Testis (tissue), 2 donors: ENCODE measurements at regions not wholly inside any gene's neighbourhood (a gene's known extent, or its start where the extent isn't known, plus 50 kb on each side); places are given as distances from the start of the nearest gene placed in this dataset.

ENCODE experiments used
- DNase-seq: peaks from one replicate; pipeline ENCODE4 v3.0.0-alpha.2; 2019
- H3K27ac ChIP-seq, 2 donors: fragments of 200-600 bp; sonication (generic); one replicate each; pipeline ENCODE4 v1.5.1; 2019
- H3K27me3 ChIP-seq: fragments of 200-600 bp; sonication (generic); one replicate; pipeline ENCODE4 v1.5.1; 2019
- H3K36me3 ChIP-seq: fragments of 200-600 bp; sonication (generic); one replicate; pipeline ENCODE4 v1.5.1; 2017; ENCODE audit warnings: low read depth; ENCODE audit errors: missing control alignments
- H3K4me1 ChIP-seq: fragments of 200-600 bp; sonication (generic); one replicate; pipeline ENCODE4 v1.5.1; 2019
- H3K4me3 ChIP-seq, 2 donors: fragments of 200-600 bp; sonication (generic); one replicate each; pipeline ENCODE4 v1.5.1; 2017 to 2019
- H3K9me3 ChIP-seq: fragments of 200-600 bp; sonication (generic); one replicate; pipeline ENCODE4 v1.5.1; 2017
- POLR2A ChIP-seq: fragments of 450-650 bp; IDR thresholded peaks from one replicate; pipeline ENCODE4 v1.6.1; 2017; ENCODE audit warnings: antibody characterized with exemption, mild to moderate bottlenecking, moderate library complexity
- WGBS, 2 donors: methylation state at CpG; one replicate each; pipeline ENCODE4 v1.1.5; 2018; 5-methylcytosine and 5-hydroxymethylcytosine counted together
- intact Hi-C: fragments of 100-400 bp; cut with DNase I; formaldehyde crosslinking; loops from one replicate; pipeline ENCODE4 v1.15.1; 2023; ENCODE audit warnings: low total_unique reads
- TF ChIP-seq, protein P1 (sequence below), 3 experiments: fragments of 450-650 bp in 2 of 3; fragments of 200-600 bp in 1 of 3; sonication (generic) in 1 of 3; IDR thresholded peaks; one replicate each; pipeline ENCODE4 v1.5.1; 2016 to 2019; ENCODE audit warnings: antibody characterized with exemption in 3 of 3, mild to moderate bottlenecking in 2 of 3, moderate library complexity in 1 of 3

DNA sequence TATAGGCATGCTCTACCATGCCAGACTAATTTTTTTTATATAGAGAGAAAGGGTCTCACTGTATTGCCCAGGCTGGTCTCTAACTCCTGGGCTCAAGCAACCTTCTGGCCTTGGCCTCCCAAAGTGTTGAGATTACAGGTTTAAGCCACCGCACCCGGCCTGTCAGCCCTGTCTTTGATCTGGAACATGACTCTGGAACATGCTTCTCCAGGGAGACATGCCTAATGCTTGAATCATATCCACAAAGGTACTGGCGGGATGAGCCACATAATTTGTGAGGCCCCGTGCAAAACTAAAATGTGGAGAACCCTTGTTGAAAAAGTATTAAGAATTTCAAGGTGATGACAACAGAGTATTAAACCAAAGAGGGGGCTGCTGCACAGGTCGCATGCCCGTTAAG lies 282.8 kb downstream of the ARHGAP12 start:
- Histone ChIP-seq H3K4me1 (no peaks in the 10 kb centered on the region), H3K9me3 (no peaks in the 10 kb centered on the region), H3K4me3 (no peak overlapping the region), H3K27me3 (no peaks in the 10 kb centered on the region), H3K27ac (no peak overlapping the region), H3K36me3 (no peaks in the 10 kb centered on the region)
- DNase-seq: no peak
- intact Hi-C loops: no loop called here
- no peak for TF ChIP-seq POLR2A
- TF ChIP-seq, protein P1, sequence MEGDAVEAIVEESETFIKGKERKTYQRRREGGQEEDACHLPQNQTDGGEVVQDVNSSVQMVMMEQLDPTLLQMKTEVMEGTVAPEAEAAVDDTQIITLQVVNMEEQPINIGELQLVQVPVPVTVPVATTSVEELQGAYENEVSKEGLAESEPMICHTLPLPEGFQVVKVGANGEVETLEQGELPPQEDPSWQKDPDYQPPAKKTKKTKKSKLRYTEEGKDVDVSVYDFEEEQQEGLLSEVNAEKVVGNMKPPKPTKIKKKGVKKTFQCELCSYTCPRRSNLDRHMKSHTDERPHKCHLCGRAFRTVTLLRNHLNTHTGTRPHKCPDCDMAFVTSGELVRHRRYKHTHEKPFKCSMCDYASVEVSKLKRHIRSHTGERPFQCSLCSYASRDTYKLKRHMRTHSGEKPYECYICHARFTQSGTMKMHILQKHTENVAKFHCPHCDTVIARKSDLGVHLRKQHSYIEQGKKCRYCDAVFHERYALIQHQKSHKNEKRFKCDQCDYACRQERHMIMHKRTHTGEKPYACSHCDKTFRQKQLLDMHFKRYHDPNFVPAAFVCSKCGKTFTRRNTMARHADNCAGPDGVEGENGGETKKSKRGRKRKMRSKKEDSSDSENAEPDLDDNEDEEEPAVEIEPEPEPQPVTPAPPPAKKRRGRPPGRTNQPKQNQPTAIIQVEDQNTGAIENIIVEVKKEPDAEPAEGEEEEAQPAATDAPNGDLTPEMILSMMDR (IDR thresholded peaks at IDR 0.05): no peak
- WGBS, 2 donors: 85 to 86% methylated on average over 6 of the region's 6 CpGs

DNA sequence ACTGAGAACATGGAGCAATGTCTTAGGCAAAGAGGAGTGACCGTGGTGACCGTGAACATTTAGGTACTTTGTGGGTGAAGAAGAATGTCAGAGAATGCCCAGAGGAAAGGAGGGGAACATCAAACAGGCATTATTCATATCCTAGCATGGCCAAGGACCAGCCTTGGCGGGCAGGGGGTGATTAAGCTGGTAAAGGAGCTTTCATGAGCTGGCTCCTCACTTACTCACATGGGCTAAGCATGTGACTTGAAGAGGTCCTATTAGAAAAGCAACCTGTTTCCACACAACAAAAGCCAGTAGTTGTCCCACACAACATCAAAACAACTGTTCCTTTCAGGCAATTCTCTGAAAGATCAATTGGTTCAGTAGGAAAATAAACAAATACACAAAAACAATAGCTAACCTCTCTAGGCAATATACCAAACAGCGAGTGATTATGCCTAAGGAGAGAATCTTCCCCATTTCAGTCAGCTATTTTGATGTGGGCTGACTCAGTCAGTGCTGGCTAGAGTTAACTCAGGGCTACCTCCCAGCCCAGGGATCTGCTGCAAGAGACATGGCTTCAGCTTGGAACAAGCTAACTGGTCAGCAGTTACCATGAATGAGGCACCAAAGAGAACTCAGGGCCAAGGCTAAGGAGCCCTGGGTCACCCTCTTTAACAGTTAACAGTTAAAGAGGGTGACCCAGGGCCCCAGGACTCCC lies 283.5 kb downstream of the ARHGAP12 start:
- H3K27ac ChIP-seq: no peak overlapping the region
- no peaks in the 10 kb centered on the region for H3K4me1 ChIP-seq
- TF ChIP-seq POLR2A: no peak
- TF ChIP-seq, protein P1 (IDR thresholded peaks at IDR 0.05): no peak
- H3K9me3 ChIP-seq: no peaks in the 10 kb centered on the region
- DNase-seq: no peak
- H3K27me3 ChIP-seq: no peaks in the 10 kb centered on the region
- intact Hi-C loops: no loop called here
- 86 to 96% methylated on average over 4 of the region's 4 CpGs for WGBS, 2 donors
- H3K36me3 ChIP-seq: no peaks in the 10 kb centered on the region
- H3K4me3 ChIP-seq: no peak overlapping the region

DNA sequence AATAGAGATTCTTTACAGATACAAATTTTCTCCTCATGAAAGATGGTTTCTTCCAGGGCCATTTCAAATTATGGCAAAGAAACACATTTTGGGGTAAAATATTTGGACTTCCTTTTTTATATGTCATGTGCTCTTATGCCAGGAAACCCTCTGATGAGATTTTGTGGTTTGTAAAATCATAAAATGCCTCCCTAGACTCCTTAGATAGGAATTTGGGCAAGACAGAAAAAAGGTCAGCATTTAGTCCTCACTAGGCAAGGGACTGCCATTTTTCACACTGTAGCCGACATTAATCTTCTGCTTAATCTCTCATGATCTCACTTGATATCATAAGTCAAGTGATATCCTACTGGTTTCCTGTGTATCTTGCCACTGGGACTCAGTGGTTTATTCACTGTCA lies 286.4 kb downstream of the ARHGAP12 start:
- intact Hi-C loops: no loop called here
- no peak for TF ChIP-seq POLR2A
- TF ChIP-seq, protein P1 (IDR thresholded peaks at IDR 0.05): no peak
- Histone ChIP-seq H3K27me3 (no peaks in the 10 kb centered on the region), H3K36me3 (no peaks in the 10 kb centered on the region), H3K9me3 (no peaks in the 10 kb centered on the region), H3K4me1 (no peaks in the 10 kb centered on the region), H3K4me3 (no peak overlapping the region), H3K27ac (no peak overlapping the region)
- 87 to 96% methylated on average over 1 of the region's 1 CpG for WGBS, 2 donors
- DNase-seq: no peak

DNA sequence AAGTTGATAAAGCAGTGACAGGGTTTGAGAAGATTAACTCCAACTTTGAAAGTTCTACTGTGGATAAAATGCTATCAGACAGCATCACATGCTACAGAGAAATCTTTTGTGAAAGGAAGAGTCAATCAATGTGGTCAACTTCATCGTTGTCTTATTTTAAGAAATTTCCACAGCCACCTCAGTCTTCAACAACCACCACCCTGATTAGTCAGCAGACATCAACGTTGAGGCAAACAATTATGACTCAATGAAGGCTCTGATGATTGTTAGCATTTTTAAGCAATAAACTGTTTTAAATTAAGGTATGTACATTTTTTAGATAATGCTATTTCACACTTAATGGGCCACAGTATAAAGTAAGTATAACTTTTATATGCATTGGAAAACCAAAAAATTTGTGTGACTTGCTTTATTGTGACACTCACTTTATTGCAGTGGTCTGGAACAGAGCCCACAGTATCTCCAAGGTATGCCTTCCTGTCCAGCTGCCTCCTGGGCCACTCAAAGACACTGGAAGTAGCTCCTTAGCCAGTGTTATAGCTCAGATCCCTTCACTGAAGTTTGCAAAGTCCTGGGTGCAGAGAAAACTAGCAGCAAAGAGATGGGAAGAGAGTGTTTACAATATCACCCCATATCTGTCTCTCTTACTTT lies 293.1 kb downstream of the ARHGAP12 start:
- Histone ChIP-seq H3K27me3 (no peaks in the 10 kb centered on the region), H3K4me3 (no peak overlapping the region), H3K36me3 (no peaks in the 10 kb centered on the region), H3K9me3 (no peaks in the 10 kb centered on the region), H3K27ac (no peak overlapping the region), H3K4me1 (no peaks in the 10 kb centered on the region)
- no peak for DNase-seq
- intact Hi-C loops: no loop called here
- TF ChIP-seq POLR2A: no peak
- TF ChIP-seq, protein P1 (IDR thresholded peaks at IDR 0.05): no peak
- WGBS, 2 donors: 59 to 80% methylated on average over 2 of the region's 2 CpGs

DNA sequence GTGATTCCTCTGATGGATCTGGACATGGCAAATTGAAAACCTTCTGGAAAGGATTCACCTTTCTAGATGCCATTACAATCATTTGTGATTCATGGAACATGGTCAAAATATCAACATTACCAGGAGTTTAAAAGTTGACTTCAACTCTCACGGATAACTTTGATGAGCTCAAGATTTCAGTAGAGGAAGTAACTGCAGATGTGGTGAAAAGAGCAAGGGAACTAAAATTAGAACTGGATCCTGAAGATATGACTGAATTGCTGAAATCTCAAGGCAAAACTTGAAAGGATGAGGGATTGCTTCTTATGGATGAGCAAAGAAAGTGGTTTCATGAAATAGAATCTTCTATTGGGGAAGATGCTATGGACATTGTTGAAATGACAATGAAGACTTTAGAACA lies 293.6 kb downstream of the ARHGAP12 start:
- Histone ChIP-seq H3K27me3 (no peaks in the 10 kb centered on the region), H3K27ac (no peak overlapping the region), H3K4me3 (no peak overlapping the region), H3K4me1 (no peaks in the 10 kb centered on the region), H3K9me3 (no peaks in the 10 kb centered on the region), H3K36me3 (no peaks in the 10 kb centered on the region)
- intact Hi-C loops: no loop called here
- DNase-seq: no peak
- WGBS, 2 donors: 62 to 83% methylated on average over 1 of the region's 1 CpG
- TF ChIP-seq POLR2A: no peak
- TF ChIP-seq, protein P1 (IDR thresholded peaks at IDR 0.05): no peak
